ENCODE measurements at regions not wholly inside any gene's neighbourhood (a gene's known extent, or its start where the extent isn't known, plus 50 kb on each side); places are given as distances from the start of the nearest gene placed in this dataset.

DNA sequence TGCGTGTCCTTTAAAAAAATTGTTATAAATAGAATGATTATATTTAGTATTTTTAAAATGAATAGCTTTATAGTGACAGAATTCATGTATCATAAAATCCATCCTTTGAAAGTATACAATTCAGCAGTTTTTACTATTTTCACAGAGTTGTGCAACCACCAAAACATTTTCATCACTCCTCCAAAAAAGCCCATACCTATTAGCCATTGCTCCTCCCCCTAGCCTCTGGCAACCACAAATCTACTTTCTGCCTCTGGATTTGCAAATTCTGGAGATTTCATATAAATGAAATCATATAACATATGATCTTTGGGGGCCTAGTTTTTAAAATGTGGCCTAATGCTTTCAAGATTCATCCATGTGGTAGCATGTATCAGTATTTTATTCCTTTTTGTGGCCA is 117.9 kb upstream of the MED13L start:
- Mint-ChIP-seq H3K36me3 (ENCODE audit: low read depth) (no peaks in the 10 kb centered on the region), H3K4me3 (no peak overlapping the region), H3K9me3 (peaks cover 9% of the 10 kb centered on the region), H3K27me3 (peaks cover 1% of the 10 kb centered on the region), H3K4me1 (ENCODE audit: low read depth) (peaks cover 8% of the 10 kb centered on the region), H3K27ac (no peak overlapping the region)
- ATAC-seq (no peak), DNase-seq (no peak)
- TF ChIP-seq, protein P1, sequence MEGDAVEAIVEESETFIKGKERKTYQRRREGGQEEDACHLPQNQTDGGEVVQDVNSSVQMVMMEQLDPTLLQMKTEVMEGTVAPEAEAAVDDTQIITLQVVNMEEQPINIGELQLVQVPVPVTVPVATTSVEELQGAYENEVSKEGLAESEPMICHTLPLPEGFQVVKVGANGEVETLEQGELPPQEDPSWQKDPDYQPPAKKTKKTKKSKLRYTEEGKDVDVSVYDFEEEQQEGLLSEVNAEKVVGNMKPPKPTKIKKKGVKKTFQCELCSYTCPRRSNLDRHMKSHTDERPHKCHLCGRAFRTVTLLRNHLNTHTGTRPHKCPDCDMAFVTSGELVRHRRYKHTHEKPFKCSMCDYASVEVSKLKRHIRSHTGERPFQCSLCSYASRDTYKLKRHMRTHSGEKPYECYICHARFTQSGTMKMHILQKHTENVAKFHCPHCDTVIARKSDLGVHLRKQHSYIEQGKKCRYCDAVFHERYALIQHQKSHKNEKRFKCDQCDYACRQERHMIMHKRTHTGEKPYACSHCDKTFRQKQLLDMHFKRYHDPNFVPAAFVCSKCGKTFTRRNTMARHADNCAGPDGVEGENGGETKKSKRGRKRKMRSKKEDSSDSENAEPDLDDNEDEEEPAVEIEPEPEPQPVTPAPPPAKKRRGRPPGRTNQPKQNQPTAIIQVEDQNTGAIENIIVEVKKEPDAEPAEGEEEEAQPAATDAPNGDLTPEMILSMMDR (IDR thresholded peaks at IDR 0.05) = no peak
- POLR2A ChIA-PET = no interaction called here
- intact Hi-C loops (cut with micrococcal nuclease) = no loop called here
- CTCF ChIA-PET = no interaction called here

DNA sequence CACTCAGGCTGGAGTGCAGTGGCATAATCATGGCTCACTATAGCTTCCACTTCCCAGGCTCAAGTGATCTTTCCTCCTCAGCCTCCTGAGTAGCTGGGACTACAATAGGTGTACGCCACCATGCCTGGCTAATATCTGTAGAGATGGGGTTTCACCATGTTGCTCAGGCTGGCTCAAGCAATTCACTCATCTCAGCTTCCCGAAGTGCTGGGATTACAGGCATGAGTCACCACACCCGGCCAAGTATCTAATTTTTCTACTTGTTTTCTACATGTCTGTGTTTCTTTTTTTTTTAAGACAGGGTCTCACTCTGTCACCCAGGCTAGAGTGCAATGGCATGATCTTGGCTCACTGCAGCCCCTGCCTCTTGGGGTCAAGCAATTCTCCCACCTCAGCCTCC is 119.7 kb upstream of the MED13L start:
- DNase-seq = no peak
- TF ChIP-seq, protein P1 (IDR thresholded peaks at IDR 0.05) = no peak
- no peak for ATAC-seq
- POLR2A ChIA-PET = no interaction called here
- CTCF ChIA-PET = no interaction called here
- intact Hi-C loops (cut with micrococcal nuclease) = no loop called here
- no peak overlapping the region for H3K4me3 Mint-ChIP-seq
- peaks cover 8% of the 10 kb centered on the region for H3K4me1 Mint-ChIP-seq (ENCODE audit: low read depth)
- no peak overlapping the region for H3K27ac Mint-ChIP-seq
- peaks cover 16% of the 10 kb centered on the region for H3K9me3 Mint-ChIP-seq
- H3K27me3 Mint-ChIP-seq = peaks cover 1% of the 10 kb centered on the region
- peaks cover 2% of the 10 kb centered on the region for H3K36me3 Mint-ChIP-seq (ENCODE audit: low read depth)

DNA sequence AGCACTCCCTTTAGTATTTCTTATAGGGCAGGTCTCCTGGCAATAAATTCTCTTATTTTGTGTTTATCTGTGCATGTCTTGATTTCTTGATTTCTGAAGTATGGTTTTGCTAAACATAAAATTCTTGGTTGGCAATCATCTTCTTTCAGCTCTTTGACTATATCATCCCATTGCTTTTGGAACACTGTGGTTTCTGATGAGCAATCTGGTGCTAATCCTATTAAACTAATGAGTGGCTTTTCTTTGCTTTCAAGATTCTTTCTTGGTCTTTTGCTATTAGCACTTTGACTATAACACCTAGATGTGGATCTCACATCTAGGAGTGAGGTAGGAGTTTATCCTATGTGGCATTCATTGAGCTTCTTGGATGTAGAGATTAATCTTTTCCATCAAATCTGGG is 120.7 kb upstream of the MED13L start:
- ATAC-seq = no peak
- intact Hi-C loops (cut with micrococcal nuclease) = no loop called here
- H3K9me3 Mint-ChIP-seq = peaks cover 16% of the 10 kb centered on the region
- H3K27me3 Mint-ChIP-seq = peaks cover 1% of the 10 kb centered on the region
- H3K27ac Mint-ChIP-seq = no peak overlapping the region
- ChIA-PET POLR2A (no interaction called here), CTCF (interaction anchor here (1.1 kb wide), 1 partner anchor 400 kb away, joined by 3 read pairs; no protein-coding TSS in a partner anchor)
- H3K4me1 Mint-ChIP-seq (ENCODE audit: low read depth) = peaks cover 7% of the 10 kb centered on the region
- no peak for DNase-seq
- peaks cover 2% of the 10 kb centered on the region for H3K36me3 Mint-ChIP-seq (ENCODE audit: low read depth)
- TF ChIP-seq, protein P1 (IDR thresholded peaks at IDR 0.05) = no peak
- no peak overlapping the region for H3K4me3 Mint-ChIP-seq

DNA sequence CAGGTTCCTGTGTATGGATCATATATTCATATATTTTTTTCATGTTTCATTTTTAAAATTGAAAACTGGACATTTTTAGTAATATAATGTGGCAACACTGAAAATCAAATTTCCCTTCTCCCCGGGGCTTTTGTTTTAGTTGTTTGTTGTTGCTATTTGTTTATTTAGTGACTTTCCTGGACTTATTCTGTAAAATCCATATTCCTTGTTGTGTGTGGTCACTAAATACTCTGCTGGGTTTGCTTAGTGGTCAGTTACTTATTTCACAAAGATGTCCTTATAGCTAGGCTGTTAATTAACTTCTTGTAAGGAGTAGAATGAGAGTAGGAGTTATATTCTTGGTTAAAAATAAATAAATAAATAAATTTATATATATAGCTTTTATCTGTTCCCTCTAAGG is 121.6 kb upstream of the MED13L start:
- CTCF ChIA-PET = interaction anchor here (0.8 to 1.1 kb wide), 2 partner anchors 310 to 401 kb away, joined by 3 read pairs; no protein-coding TSS in a partner anchor
- POLR2A ChIA-PET = no interaction called here
- peaks cover 2% of the 10 kb centered on the region for H3K4me1 Mint-ChIP-seq (ENCODE audit: low read depth)
- peaks cover 2% of the 10 kb centered on the region for H3K36me3 Mint-ChIP-seq (ENCODE audit: low read depth)
- intact Hi-C loops (cut with micrococcal nuclease) = no loop called here
- no peak overlapping the region for H3K27ac Mint-ChIP-seq
- ATAC-seq = no peak
- peaks cover 16% of the 10 kb centered on the region for H3K9me3 Mint-ChIP-seq
- no peak for DNase-seq
- H3K4me3 Mint-ChIP-seq = no peak overlapping the region
- H3K27me3 Mint-ChIP-seq = peaks cover 1% of the 10 kb centered on the region
- TF ChIP-seq, protein P1 (IDR thresholded peaks at IDR 0.05) = no peak

DNA sequence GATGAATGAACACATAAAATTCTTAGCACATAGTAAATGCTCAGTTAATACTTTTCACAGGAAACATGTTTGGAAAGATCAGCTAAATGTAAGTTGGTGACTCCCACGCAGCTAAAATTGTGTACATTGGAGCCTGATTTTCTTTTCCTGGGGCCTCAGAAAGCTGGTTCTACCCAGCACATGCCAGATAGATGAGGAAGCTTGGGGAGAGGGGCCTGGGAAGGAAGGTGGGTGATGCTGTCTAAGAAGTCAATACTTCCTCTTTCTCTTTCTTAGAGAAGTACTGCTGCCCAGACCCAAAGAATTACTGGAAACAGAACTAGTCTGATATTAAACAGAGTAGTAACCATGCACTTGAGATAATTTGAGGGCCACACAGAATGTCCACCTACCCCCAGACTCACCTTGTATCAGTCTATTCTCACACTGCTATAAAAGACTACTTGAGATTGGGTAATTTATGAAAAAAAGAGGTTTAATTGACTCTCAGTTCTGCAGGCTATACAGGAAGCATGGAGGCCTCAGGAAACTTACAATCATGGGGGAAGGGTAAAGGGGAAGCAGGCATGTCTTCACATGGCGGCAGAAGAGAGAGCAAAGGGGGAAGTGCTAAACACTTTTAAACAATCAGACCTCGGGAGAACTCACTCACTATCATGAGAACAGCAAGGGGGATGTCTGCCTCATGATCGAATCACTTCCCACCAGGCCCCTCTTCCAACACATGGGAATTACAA is 123.3 kb upstream of the MED13L start:
- DNase-seq (no peak), ATAC-seq (no peak)
- CTCF ChIA-PET = no interaction called here
- intact Hi-C loops (cut with micrococcal nuclease) = no loop called here
- Mint-ChIP-seq H3K36me3 (ENCODE audit: low read depth) (peaks cover 2% of the 10 kb centered on the region), H3K4me1 (ENCODE audit: low read depth) (no peaks in the 10 kb centered on the region), H3K9me3 (peaks cover 16% of the 10 kb centered on the region), H3K27me3 (peaks cover 1% of the 10 kb centered on the region), H3K4me3 (no peak overlapping the region), H3K27ac (no peak overlapping the region)
- POLR2A ChIA-PET = no interaction called here
- TF ChIP-seq, protein P1 (IDR thresholded peaks at IDR 0.05) = no peak
